ENCODE measurements at regions not wholly inside any gene's neighbourhood (a gene's known extent, or its start where the extent isn't known, plus 50 kb on each side); places are given as distances from the start of the nearest gene placed in this dataset.

DNA sequence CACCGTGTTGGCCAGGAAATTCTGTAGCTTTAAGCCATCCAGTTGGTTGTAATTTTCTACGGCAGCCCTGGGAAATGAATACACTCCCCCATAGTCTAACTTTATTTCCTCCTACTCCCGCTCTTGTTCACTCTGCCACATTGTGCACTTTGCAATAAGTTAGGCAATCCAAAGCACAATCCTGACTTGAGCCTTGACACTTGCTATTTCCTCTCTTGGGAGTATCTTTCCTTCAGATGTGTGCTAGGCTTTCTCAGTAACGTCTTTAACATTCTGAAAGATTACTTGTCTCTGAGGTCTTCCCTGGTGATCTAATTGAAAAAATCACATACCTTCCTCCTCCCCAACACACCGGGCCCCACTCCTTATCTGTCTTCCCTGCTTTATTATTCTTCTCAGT, 65.9 kb upstream of the RAB27B start:
- 32 to 40% methylated on average over 5 of the region's 5 CpGs for WGBS, 2 donors
- no peak for ATAC-seq
- Histone ChIP-seq H3K27ac (no peak overlapping the region), H3K9me3 (peaks cover 0 to 11% (median 0%) of the 10 kb centered on the region in 11 donors), H3K36me3 (no peaks in the 10 kb centered on the region), H3K4me1 (no peaks in the 10 kb centered on the region), H3K4me3 (no peak overlapping the region), H3K27me3 (peaks cover 0 to 9% (median 0%) of the 10 kb centered on the region in 7 donors)
- DNase-seq = no peak
- intact Hi-C loops (cut with DNase I) = no loop called here
- TF ChIP-seq CTCF (IDR thresholded peaks at IDR 0.05) = no peak

DNA sequence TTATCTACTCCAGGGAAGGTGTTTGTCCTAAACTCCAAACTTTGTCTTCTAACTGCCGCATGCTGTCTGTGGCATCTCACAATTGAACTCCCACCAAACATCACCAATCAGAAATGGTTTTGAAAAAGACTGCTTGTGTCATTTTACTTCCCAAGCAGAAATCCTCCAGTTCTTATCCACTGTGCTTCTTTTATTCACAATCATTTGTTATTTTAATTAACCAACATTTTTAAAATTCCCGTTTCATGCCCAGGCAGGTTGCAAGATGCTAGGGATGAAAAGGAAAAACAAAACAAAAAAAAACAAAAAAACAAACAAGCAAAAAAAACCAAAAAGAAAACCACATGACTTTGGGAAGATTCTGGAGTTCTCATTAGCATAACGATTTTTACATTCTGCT, 63.5 kb upstream of the RAB27B start:
- H3K9me3 ChIP-seq = peaks cover 0 to 5% (median 0%) of the 10 kb centered on the region in 11 donors
- no peak overlapping the region for H3K4me3 ChIP-seq
- no peaks in the 10 kb centered on the region for H3K36me3 ChIP-seq
- ATAC-seq (no peak), DNase-seq (no peak)
- TF ChIP-seq CTCF (IDR thresholded peaks at IDR 0.05) = no peak
- intact Hi-C loops (cut with DNase I) = no loop called here
- H3K27ac ChIP-seq = no peak overlapping the region
- WGBS, 2 donors = 82 to 90% methylated on average over 3 of the region's 3 CpGs
- peaks cover 0 to 9% (median 0%) of the 10 kb centered on the region in 7 donors for H3K27me3 ChIP-seq
- no peaks in the 10 kb centered on the region for H3K4me1 ChIP-seq

- no peak for DNase-seq
- peaks cover 0 to 9% (median 0%) of the 10 kb centered on the region in 7 donors for H3K27me3 ChIP-seq
- no peak for ATAC-seq
- H3K36me3 ChIP-seq = no peaks in the 10 kb centered on the region
- no peaks in the 10 kb centered on the region for H3K9me3 ChIP-seq
- H3K27ac ChIP-seq = no peak overlapping the region
- H3K4me1 ChIP-seq = no peaks in the 10 kb centered on the region
- no peak for TF ChIP-seq CTCF (IDR thresholded peaks at IDR 0.05)
- WGBS, 2 donors = 74% methylated on average over 3 of the region's 3 CpGs
- intact Hi-C loops (cut with DNase I) = no loop called here
- H3K4me3 ChIP-seq = no peak overlapping the region
Measured at GRCh38 chr18:54765636-54766375, 62.5 kb upstream of the RAB27B start.

DNA sequence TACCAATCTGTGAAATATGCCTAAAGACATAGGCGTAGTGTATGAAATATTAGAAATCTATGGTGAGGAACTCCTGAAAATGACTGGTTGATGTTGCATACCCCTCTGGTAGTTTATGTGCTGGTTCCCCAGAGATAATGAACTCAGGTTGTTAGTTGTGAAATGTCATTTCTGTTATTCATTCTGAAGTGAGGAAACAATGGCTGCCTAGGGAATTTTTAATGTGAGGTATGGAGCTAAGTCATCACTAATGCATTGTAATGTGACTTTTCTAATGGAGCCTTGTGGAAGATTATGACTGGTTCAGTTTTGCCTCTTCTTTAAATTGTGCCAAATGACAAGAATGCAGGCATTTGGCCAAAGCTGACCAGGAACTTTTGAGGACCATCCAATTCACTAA, 61.6 kb upstream of the RAB27B start:
- H3K36me3 ChIP-seq = no peaks in the 10 kb centered on the region
- H3K4me3 ChIP-seq = no peak overlapping the region
- DNase-seq = no peak
- WGBS, 2 donors = 92 to 100% methylated on average over 1 of the region's 1 CpG
- TF ChIP-seq CTCF (IDR thresholded peaks at IDR 0.05) = no peak
- no peak overlapping the region for H3K27ac ChIP-seq
- peaks cover 0 to 9% (median 0%) of the 10 kb centered on the region in 7 donors for H3K27me3 ChIP-seq
- H3K4me1 ChIP-seq = no peaks in the 10 kb centered on the region
- ATAC-seq = no peak
- intact Hi-C loops (cut with DNase I) = no loop called here
- no peaks in the 10 kb centered on the region for H3K9me3 ChIP-seq

Measured in heart right ventricle (tissue), 16 donors.